Neural progenitor cell (in vitro differentiated cells): ENCODE measurements at regions not wholly inside any gene's neighbourhood (a gene's known extent, or its start where the extent isn't known, plus 50 kb on each side); places are given as distances from the start of the nearest gene placed in this dataset.

Source experiments
- EZH2phosphoT487 ChIP-seq: fragments of 200-600 bp; sonication (generic); IDR thresholded peaks from 2 replicates; pipeline ENCODE4 v1.6.1; 2017; ENCODE audit warnings: antibody characterized with exemption
- TF ChIP-seq, protein P1 (sequence below): fragments of 200-600 bp; sonication (generic); IDR thresholded peaks from 2 replicates; pipeline ENCODE4 v1.5.1; 2017; ENCODE audit warnings: antibody characterized with exemption, mild to moderate bottlenecking

DNA sequence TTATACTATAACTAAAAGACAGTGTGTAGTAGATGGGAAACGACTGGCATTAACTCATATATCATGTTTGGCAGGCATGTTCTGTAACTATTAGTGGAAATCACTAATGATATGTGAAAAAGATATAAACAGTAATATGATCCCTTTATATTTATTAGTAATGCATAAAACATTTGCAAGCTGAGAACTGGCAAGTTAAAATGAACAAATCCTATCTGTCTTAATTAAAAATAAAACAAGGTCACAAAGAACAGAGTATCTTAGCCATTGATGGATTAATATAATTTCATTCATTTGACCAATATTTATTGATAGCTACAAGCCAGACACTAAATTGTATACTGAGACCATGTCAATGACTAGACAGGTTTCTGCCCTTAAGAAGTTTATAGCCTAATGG lies 154.5 kb downstream of the CRPPA start:
- TF ChIP-seq, protein P1, sequence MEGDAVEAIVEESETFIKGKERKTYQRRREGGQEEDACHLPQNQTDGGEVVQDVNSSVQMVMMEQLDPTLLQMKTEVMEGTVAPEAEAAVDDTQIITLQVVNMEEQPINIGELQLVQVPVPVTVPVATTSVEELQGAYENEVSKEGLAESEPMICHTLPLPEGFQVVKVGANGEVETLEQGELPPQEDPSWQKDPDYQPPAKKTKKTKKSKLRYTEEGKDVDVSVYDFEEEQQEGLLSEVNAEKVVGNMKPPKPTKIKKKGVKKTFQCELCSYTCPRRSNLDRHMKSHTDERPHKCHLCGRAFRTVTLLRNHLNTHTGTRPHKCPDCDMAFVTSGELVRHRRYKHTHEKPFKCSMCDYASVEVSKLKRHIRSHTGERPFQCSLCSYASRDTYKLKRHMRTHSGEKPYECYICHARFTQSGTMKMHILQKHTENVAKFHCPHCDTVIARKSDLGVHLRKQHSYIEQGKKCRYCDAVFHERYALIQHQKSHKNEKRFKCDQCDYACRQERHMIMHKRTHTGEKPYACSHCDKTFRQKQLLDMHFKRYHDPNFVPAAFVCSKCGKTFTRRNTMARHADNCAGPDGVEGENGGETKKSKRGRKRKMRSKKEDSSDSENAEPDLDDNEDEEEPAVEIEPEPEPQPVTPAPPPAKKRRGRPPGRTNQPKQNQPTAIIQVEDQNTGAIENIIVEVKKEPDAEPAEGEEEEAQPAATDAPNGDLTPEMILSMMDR: no peak
- TF ChIP-seq EZH2phosphoT487: no peak
